22Rv1 (cell line): ENCODE measurements at regions not wholly inside any gene's neighbourhood (a gene's known extent, or its start where the extent isn't known, plus 50 kb on each side); places are given as distances from the start of the nearest gene placed in this dataset.

Experiments used
- CTCF ChIP-seq: fragments of 450-650 bp; IDR thresholded peaks from 2 replicates; pipeline ENCODE4 v1.5.1; 2017; ENCODE audit warnings: mild to moderate bottlenecking
- ZFX ChIP-seq: fragments of 450-650 bp; IDR thresholded peaks from 2 replicates; pipeline ENCODE4 v1.6.1; 2017; ENCODE audit warnings: antibody characterized with exemption, borderline replicate concordance

- TF ChIP-seq CTCF (no peak), ZFX (no peak)
These were observed 332.6 kb downstream of the SH2D4B start for GRCh38 chr10:80870282-80870681.
